HepG2 (cell line): ENCODE measurements at regions not wholly inside any gene's neighbourhood (a gene's known extent, or its start where the extent isn't known, plus 50 kb on each side); places are given as distances from the start of the nearest gene placed in this dataset.
A peak's percentile ranks its signal among the peaks of the same experiment; 100 is the strongest.

Source experiments
- ATAC-seq: fragments of 200-7000 bp; cut with Tn5 transposase; 3 replicates; pipeline ENCODE4 v1.9.1; 2020; ENCODE audit warnings: mild to moderate bottlenecking, moderate library complexity
- BruUV-seq: library from RNA; stranded (reverse); fragments of 400-500 nt; replicated peaks from 2 replicates; lab custom pipeline; 2021; lab: Mats Ljungman, UMichigan
- CTCF ChIA-PET: fragments of 300-600 bp; formaldehyde crosslinking; extraction: SDS; loops from one replicate; lab custom pipeline; 2021; ENCODE audit warnings: low total read pairs, inconsistent platforms, low intra/inter-chr PET ratio; lab: Yijun Ruan, JAX
- POLR2A ChIA-PET: fragments of 350-600 bp; sonication (Branson Sonifier 250); formaldehyde crosslinking; loops from one replicate; lab custom pipeline; 2020; ENCODE audit warnings: antibody characterized with exemption, inconsistent platforms; lab: Yijun Ruan, JAX
- DNase-seq: peaks from one replicate; pipeline ENCODE4 v3.0.0-alpha.2; 2015; ENCODE audit warnings: low spot score
- FAIRE-seq: peaks from 3 replicates; lab custom pipeline; 2011; peaks lifted over from hg19 to GRCh38; lab: Jason Lieb, UNC
- H2AFZ ChIP-seq: one replicate; pipeline ENCODE4 v1.6.1; 2011; ENCODE audit warnings: low read length, inconsistent platforms
- H3K27ac ChIP-seq: fragments of 300-600 bp; 3 replicates; pipeline ENCODE4 v1.8.0; 2011; ENCODE audit warnings: mixed run types, mild to moderate bottlenecking, mixed read lengths, low read length, inconsistent platforms; ENCODE audit not compliant: insufficient read depth; ENCODE audit errors: extremely low read length
- H3K27me3 ChIP-seq, 2 experiments: fragments of 200-600 bp in 1 of 2; 2 replicates in 1 of 2; 3 replicates in 1 of 2; pipeline versions ENCODE4 v1.6.0 to v1.8.0; 2011; ENCODE audit warnings: low read length in 2 of 2, mild to moderate bottlenecking in 2 of 2, moderate library complexity in 2 of 2, inconsistent platforms in 1 of 2; ENCODE audit not compliant: insufficient read depth in 2 of 2, control insufficient read depth in 1 of 2
- H3K36me3 ChIP-seq, 2 experiments: fragments of 200-600 bp in 1 of 2; replicated peaks in 1 of 2; 2 replicates in 1 of 2; 3 replicates in 1 of 2; pipeline versions ENCODE4 v1.5.1 to v1.8.0; 2011; ENCODE audit warnings: low read length in 2 of 2, inconsistent platforms in 1 of 2; ENCODE audit not compliant: insufficient read depth in 2 of 2, control insufficient read depth in 1 of 2
- H3K4me1 ChIP-seq: 2 replicates; pipeline ENCODE4 v1.5.1; 2012; ENCODE audit warnings: low read length, inconsistent platforms; ENCODE audit not compliant: insufficient read depth
- H3K4me2 ChIP-seq: 2 replicates; pipeline ENCODE4 v1.6.0; 2011; ENCODE audit warnings: low read depth, low read length, inconsistent platforms
- H3K4me3 ChIP-seq, 3 experiments: fragments of 200-600 bp in 1 of 3; sonication (generic), shearing (Covaris generic) in 1 of 3; replicated peaks in 1 of 3; 2 replicates each; pipeline ENCODE4 v1.5.1; 2011 to 2016; ENCODE audit warnings: low read length in 3 of 3, inconsistent platforms in 2 of 3, low read depth in 2 of 3, mild to moderate bottlenecking in 2 of 3, control low read depth in 1 of 3, mixed read lengths in 1 of 3; ENCODE audit not compliant: insufficient read depth in 1 of 3
- H3K79me2 ChIP-seq: one replicate; pipeline ENCODE4 v1.6.1; 2011; ENCODE audit warnings: low read length, inconsistent platforms; ENCODE audit not compliant: insufficient read depth
- H3K9ac ChIP-seq: 2 replicates; pipeline ENCODE4 v1.6.0; 2011; ENCODE audit warnings: mild to moderate bottlenecking, low read depth, low read length, inconsistent platforms; ENCODE audit not compliant: insufficient read depth
- H3K9me3 ChIP-seq: 2 replicates; pipeline ENCODE4 v1.5.1; 2012; ENCODE audit warnings: mild to moderate bottlenecking, low read length
- H4K20me1 ChIP-seq: 2 replicates; pipeline ENCODE4 v1.6.0; 2011; ENCODE audit warnings: inconsistent platforms, mild to moderate bottlenecking, low read length, moderate library complexity; ENCODE audit not compliant: insufficient read depth
- ARNT ChIP-seq: fragments of 450-650 bp; IDR thresholded peaks from 2 replicates; pipeline ENCODE4 v1.6.1; 2017
- BRD4 ChIP-seq: sonication (generic); formaldehyde crosslinking; IDR thresholded peaks from 2 replicates; pipeline ENCODE4 v1.4.0; 2020; ENCODE audit warnings: missing genetic modification reagents
- CREB1 ChIP-seq, 2 experiments: fragments of 450-650 bp in 1 of 2; IDR thresholded peaks; 2 replicates each; pipeline ENCODE4 v1.6.1; 2016 to 2017; ENCODE audit warnings: control low read depth in 1 of 2, mild to moderate bottlenecking in 1 of 2, missing compliant biosample characterization in 1 of 2, missing genetic modification characterization in 1 of 2
- ERF ChIP-seq: IDR thresholded peaks from 2 replicates; pipeline ENCODE4 v1.6.1; 2018; ENCODE audit warnings: missing biosample characterization, missing genetic modification reagents
- KLF13 ChIP-seq: sonication (generic); formaldehyde crosslinking; IDR thresholded peaks from 2 replicates; pipeline ENCODE4 v1.4.0; 2020; ENCODE audit warnings: mild to moderate bottlenecking, missing genetic modification reagents
- NR2C2 ChIP-seq: sonication (generic); formaldehyde crosslinking; IDR thresholded peaks from 2 replicates; pipeline ENCODE4 v1.4.0; 2020; ENCODE audit warnings: missing genetic modification reagents, mild to moderate bottlenecking, moderate library complexity, borderline replicate concordance
- WGBS: methylation state at CpG from one replicate; pipeline ENCODE4 v1.1.6; 2017; ENCODE audit warnings: low lambda C conversion rate; 5-methylcytosine and 5-hydroxymethylcytosine counted together
- in situ Hi-C: cut with HindIII; loops from 2 replicates; pipeline ENCODE4 v1.10.0; 2017; ENCODE audit warnings: low pct_unique_long_range_greater_than_20kb; ENCODE audit not compliant: extremely low pct_ligation_motif_present
- intact Hi-C: fragments of 100-400 bp; cut with micrococcal nuclease; formaldehyde crosslinking; loops from one replicate; pipeline ENCODE4 v1.10.0; 2022; ENCODE audit not compliant: unreplicated experiment

GRCh38 chr18:56305583-56305982 is 332.8 kb downstream of the TXNL1 start:
- H3K9ac ChIP-seq, result no peak overlapping the region
- no peak for FAIRE-seq

GRCh38 chr18:56302156-56302555 is 336.2 kb downstream of the TXNL1 start:
- Histone ChIP-seq H4K20me1 (no peaks in the 10 kb centered on the region), H3K4me1 (no peaks in the 10 kb centered on the region), H2AFZ (no peak overlapping the region), H3K4me3 (no peak overlapping the region), H3K4me2 (no peak overlapping the region), H3K9me3 (no peaks in the 10 kb centered on the region), H3K27ac (no peak overlapping the region), H3K9ac (no peak overlapping the region), H3K36me3 (no peaks in the 10 kb centered on the region), H3K27me3 (no peaks in the 10 kb centered on the region; a peak in 1 of 5 replicates), H3K79me2 (no peaks in the 10 kb centered on the region)
- intact Hi-C loops, result no loop called here
- POLR2A ChIA-PET, result no interaction called here
- TF ChIP-seq ERF (CRISPR knock-in tag) (no peak), CREB1 (IDR thresholded peaks at IDR 0.05) (peak; percentile 18; the same call in 1 of the 2 replicates), CREB1 (CRISPR knock-in tag; IDR thresholded peaks at IDR 0.05) (no peak)
- in situ Hi-C loops, result no loop called here
- WGBS, result 16% methylated on average over 11 of the region's 11 CpGs
- BruUV-seq, result no TSS peak
- CTCF ChIA-PET, result no interaction called here
- FAIRE-seq (no peak), DNase-seq (no peak), ATAC-seq (no peak)

More at GRCh38 chr18:56305583-56305982, 332.8 kb downstream of the TXNL1 start:
- Histone ChIP-seq H3K4me2 (no peak overlapping the region), H3K4me1 (no peaks in the 10 kb centered on the region)
- CTCF ChIA-PET, result no interaction called here
- DNase-seq, result no peak
- no TSS peak for BruUV-seq
- intact Hi-C loops (no loop called here), in situ Hi-C loops (no loop called here)
- no peak for TF ChIP-seq ARNT
- no peak for TF ChIP-seq BRD4 (CRISPR knock-in tag)
- no peak for TF ChIP-seq NR2C2 (CRISPR knock-in tag)
- TF ChIP-seq KLF13 (CRISPR knock-in tag), result no peak
- TF ChIP-seq, all 625 proteins: peak for 0
- Histone ChIP-seq H3K27ac (no peak overlapping the region), H3K4me3 (no peak overlapping the region), H3K27me3 (no peaks in the 10 kb centered on the region; a peak in 1 of 5 replicates), H2AFZ (no peak overlapping the region), H3K79me2 (no peaks in the 10 kb centered on the region), H3K9me3 (no peaks in the 10 kb centered on the region), H4K20me1 (no peaks in the 10 kb centered on the region), H3K36me3 (no peaks in the 10 kb centered on the region)
- POLR2A ChIA-PET, result no interaction called here
- ATAC-seq, result no peak
